HEK293T (cell line): ENCODE measurements at regions not wholly inside any gene's neighbourhood (a gene's known extent, or its start where the extent isn't known, plus 50 kb on each side); places are given as distances from the start of the nearest gene placed in this dataset.

ENCODE experiments used
- ARNT ChIP-seq: fragments of 450-650 bp; IDR thresholded peaks from 2 replicates; pipeline ENCODE4 v1.6.1; 2017; ENCODE audit warnings: mild to moderate bottlenecking
- BHLHE40 ChIP-seq: fragments of 450-650 bp; IDR thresholded peaks from 2 replicates; pipeline ENCODE4 v1.6.1; 2016; ENCODE audit warnings: mild to moderate bottlenecking, moderate library complexity, borderline replicate concordance
- CTBP1 ChIP-seq: fragments of 450-650 bp; IDR thresholded peaks from 2 replicates; pipeline ENCODE4 v1.6.1; 2016; ENCODE audit warnings: borderline replicate concordance
- ELF4 ChIP-seq: fragments of 450-650 bp; IDR thresholded peaks from 2 replicates; pipeline ENCODE4 v1.6.1; 2017; ENCODE audit warnings: antibody characterized with exemption
- FOXA1 ChIP-seq: fragments of 450-650 bp; IDR thresholded peaks from 2 replicates; pipeline ENCODE4 v1.6.1; 2016; ENCODE audit warnings: mild to moderate bottlenecking
- FOXK2 ChIP-seq: fragments of 450-650 bp; IDR thresholded peaks from 2 replicates; pipeline ENCODE4 v1.6.1; 2016; ENCODE audit warnings: mild to moderate bottlenecking
- FOXM1 ChIP-seq: fragments of 450-650 bp; IDR thresholded peaks from 2 replicates; pipeline ENCODE4 v1.6.1; 2017; ENCODE audit warnings: mild to moderate bottlenecking, borderline replicate concordance
- HDGF ChIP-seq: fragments of 450-650 bp; IDR thresholded peaks from 2 replicates; pipeline ENCODE4 v1.6.1; 2017; ENCODE audit warnings: antibody characterized with exemption, borderline replicate concordance
- SP1 ChIP-seq: fragments of 450-650 bp; IDR thresholded peaks from 2 replicates; pipeline ENCODE4 v1.6.1; 2017
- SUZ12 ChIP-seq: fragments of 450-650 bp; IDR thresholded peaks from 2 replicates; pipeline ENCODE4 v1.6.1; 2016; ENCODE audit warnings: mild to moderate bottlenecking
- TARDBP ChIP-seq: fragments of 450-650 bp; IDR thresholded peaks from 2 replicates; pipeline ENCODE4 v1.6.1; 2016
- ZNF384 ChIP-seq: fragments of 450-650 bp; IDR thresholded peaks from 2 replicates; pipeline ENCODE4 v1.6.1; 2016
- TF ChIP-seq, protein P1 (sequence below): fragments of 450-650 bp; IDR thresholded peaks from 2 replicates; pipeline ENCODE4 v1.6.1; 2016

DNA sequence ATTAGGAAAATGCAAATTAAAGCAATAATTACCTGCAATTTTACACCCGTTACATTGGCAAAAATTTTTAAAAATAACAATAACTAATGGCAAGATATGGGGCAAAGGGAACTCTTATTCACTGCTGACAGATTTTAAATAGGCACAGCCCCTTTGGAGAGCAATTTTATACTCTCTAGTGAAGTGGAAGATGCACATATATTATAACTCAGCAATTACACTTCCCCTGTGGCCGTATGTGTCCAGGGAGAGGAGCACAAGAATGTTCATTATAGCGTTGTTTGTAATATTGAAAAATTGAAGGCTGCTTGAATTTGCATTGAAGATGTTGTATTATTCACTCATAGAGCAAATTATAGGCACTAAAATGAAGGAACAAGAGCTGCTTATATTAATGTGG, 488.3 kb upstream of the ATXN7L3B start:
- TF ChIP-seq FOXM1 (no peak), BHLHE40 (no peak), TARDBP (no peak), SP1 (no peak), FOXA1 (no peak), ELF4 (no peak), FOXK2 (no peak), HDGF (no peak), ARNT (no peak), ZNF384 (no peak), SUZ12 (no peak), CTBP1 (no peak)
- TF ChIP-seq, protein P1, sequence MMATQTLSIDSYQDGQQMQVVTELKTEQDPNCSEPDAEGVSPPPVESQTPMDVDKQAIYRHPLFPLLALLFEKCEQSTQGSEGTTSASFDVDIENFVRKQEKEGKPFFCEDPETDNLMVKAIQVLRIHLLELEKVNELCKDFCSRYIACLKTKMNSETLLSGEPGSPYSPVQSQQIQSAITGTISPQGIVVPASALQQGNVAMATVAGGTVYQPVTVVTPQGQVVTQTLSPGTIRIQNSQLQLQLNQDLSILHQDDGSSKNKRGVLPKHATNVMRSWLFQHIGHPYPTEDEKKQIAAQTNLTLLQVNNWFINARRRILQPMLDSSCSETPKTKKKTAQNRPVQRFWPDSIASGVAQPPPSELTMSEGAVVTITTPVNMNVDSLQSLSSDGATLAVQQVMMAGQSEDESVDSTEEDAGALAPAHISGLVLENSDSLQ, result no peak
